PFSK-1 (cell line): ENCODE measurements at regions not wholly inside any gene's neighbourhood (a gene's known extent, or its start where the extent isn't known, plus 50 kb on each side); places are given as distances from the start of the nearest gene placed in this dataset.

Source experiments
- FOXP2 ChIP-seq: optimal IDR thresholded peaks from 2 replicates; pipeline ENCODE3; 2011; ENCODE audit warnings: borderline replicate concordance, control low read depth, inconsistent platforms; ENCODE audit not compliant: insufficient read depth; ENCODE audit errors: extremely low read length, extremely low read depth
- POLR2AphosphoS5 ChIP-seq: IDR thresholded peaks from 2 replicates; pipeline ENCODE4 v1.6.1; 2012; ENCODE audit warnings: low read depth, mild to moderate bottlenecking, control low read depth, low read length, moderate library complexity
- REST ChIP-seq, 2 experiments: IDR thresholded peaks; 2 replicates each; pipeline versions ENCODE4 v1.6.1 to v1.8.0; 2011 to 2012; ENCODE audit warnings: low read depth in 2 of 2, low read length in 2 of 2, control low read depth in 1 of 2, inconsistent platforms in 1 of 2, mild to moderate bottlenecking in 1 of 2, moderate library complexity in 1 of 2; ENCODE audit not compliant: insufficient read depth in 1 of 2
- SIN3A ChIP-seq: IDR thresholded peaks from 2 replicates; pipeline ENCODE4 v1.6.1; 2012; ENCODE audit warnings: mild to moderate bottlenecking, low read length, moderate library complexity, borderline replicate concordance; ENCODE audit not compliant: insufficient read depth
- TAF1 ChIP-seq: IDR thresholded peaks from 2 replicates; pipeline ENCODE4 v1.6.1; 2012; ENCODE audit warnings: low read length, control low read depth, borderline replicate concordance; ENCODE audit not compliant: insufficient read depth

GRCh38 chr4:111992351-111993168 lies 152.7 kb upstream of the FAM241A start:
- TF ChIP-seq SIN3A (no peak), POLR2AphosphoS5 (no peak), FOXP2 (no peak), REST (IDR thresholded peaks at IDR 0.05; ENCODE audit: insufficient read depth in 1 of 2, low read depth in 2 of 2, low read length in 2 of 2) (no peak), TAF1 (no peak)

GRCh38 chr4:111994392-111994791 lies 150.9 kb upstream of the FAM241A start:
- TF ChIP-seq POLR2AphosphoS5 = no peak
- TF ChIP-seq REST (IDR thresholded peaks at IDR 0.05; ENCODE audit: insufficient read depth in 1 of 2, low read depth in 2 of 2, low read length in 2 of 2) = no peak
- TF ChIP-seq FOXP2 = no peak
- no peak for TF ChIP-seq TAF1

DNA sequence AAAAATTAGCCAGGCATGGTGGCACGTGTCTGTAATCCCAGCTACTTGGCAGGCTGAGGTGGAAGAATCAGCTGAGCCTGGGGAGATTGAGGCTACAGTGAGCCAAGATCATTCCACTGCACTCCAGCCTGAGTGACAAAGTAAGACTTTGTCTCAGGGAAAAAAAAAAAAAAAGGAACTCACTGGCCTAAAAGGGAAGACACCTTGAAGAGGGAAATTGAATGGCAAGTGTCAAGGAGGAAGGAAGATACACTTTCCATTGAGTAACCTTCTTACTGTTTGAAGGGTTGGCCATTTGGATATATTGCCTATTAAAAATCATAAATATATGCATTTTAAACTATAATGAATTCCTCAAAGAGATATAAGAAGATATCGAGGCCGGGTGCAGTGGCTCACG lies 147.5 kb upstream of the FAM241A start:
- TF ChIP-seq TAF1 (no peak), SIN3A (no peak), POLR2AphosphoS5 (no peak), REST (IDR thresholded peaks at IDR 0.05; ENCODE audit: insufficient read depth in 1 of 2, low read depth in 2 of 2, low read length in 2 of 2) (no peak), FOXP2 (no peak)

GRCh38 chr4:111999801-112000200 lies 145.5 kb upstream of the FAM241A start:
- TF ChIP-seq TAF1 = no peak
- no peak for TF ChIP-seq SIN3A
- no peak for TF ChIP-seq POLR2AphosphoS5
- no peak for TF ChIP-seq FOXP2
- no peak for TF ChIP-seq REST (IDR thresholded peaks at IDR 0.05; ENCODE audit: insufficient read depth in 1 of 2, low read depth in 2 of 2, low read length in 2 of 2)
